GM18867 (cell line): ENCODE measurements at regions not wholly inside any gene's neighbourhood (a gene's known extent, or its start where the extent isn't known, plus 50 kb on each side); places are given as distances from the start of the nearest gene placed in this dataset.

ENCODE experiments used
- ATAC-seq: cut with Tn5 transposase; IDR thresholded peaks from one replicate; pipeline ENCODE4 v1.9.1; 2021; ENCODE audit warnings: mild to moderate bottlenecking, moderate library complexity; ENCODE audit not compliant: unreplicated experiment

GRCh38 chr5:61887271-61887670, 418.7 kb upstream of the KIF2A start:
- no peak for ATAC-seq

GRCh38 chr5:61894046-61894445, 412.0 kb upstream of the KIF2A start:
- no peak for ATAC-seq

- no peak for ATAC-seq
These were observed 409.2 kb upstream of the KIF2A start for GRCh38 chr5:61896811-61897210.

GRCh38 chr5:61897251-61897650, 408.8 kb upstream of the KIF2A start:
- no peak for ATAC-seq

GRCh38 chr5:61901997-61902396, 404.0 kb upstream of the KIF2A start:
- ATAC-seq: no peak

GRCh38 chr5:61904730-61905129, 401.3 kb upstream of the KIF2A start:
- ATAC-seq: no peak

GRCh38 chr5:61905613-61906012, 400.4 kb upstream of the KIF2A start:
- no peak for ATAC-seq

- no peak for ATAC-seq
These were observed 399.2 kb upstream of the KIF2A start for GRCh38 chr5:61906820-61907219.

- no peak for ATAC-seq
These were observed 398.0 kb upstream of the KIF2A start for GRCh38 chr5:61907995-61908394.

- no peak for ATAC-seq
These were observed 395.2 kb upstream of the KIF2A start for GRCh38 chr5:61910771-61911170.

GRCh38 chr5:61912559-61912958, 393.4 kb upstream of the KIF2A start:
- no peak for ATAC-seq

GRCh38 chr5:61915646-61916045, 390.4 kb upstream of the KIF2A start:
- ATAC-seq: no peak

GRCh38 chr5:61916621-61917620, 389.1 kb upstream of the KIF2A start:
- no peak for ATAC-seq

- ATAC-seq: no peak
These were observed 387.4 kb upstream of the KIF2A start for GRCh38 chr5:61918611-61919010.

GRCh38 chr5:61919920-61920319, 386.1 kb upstream of the KIF2A start:
- ATAC-seq: no peak

GRCh38 chr5:61924251-61924650, 381.8 kb upstream of the KIF2A start:
- ATAC-seq: no peak

GRCh38 chr5:61926911-61927310, 379.1 kb upstream of the KIF2A start:
- ATAC-seq: no peak

GRCh38 chr5:61931236-61931635, 374.8 kb upstream of the KIF2A start:
- no peak for ATAC-seq

- peak; percentile 74 for ATAC-seq
These were observed 372.0 kb upstream of the KIF2A start for GRCh38 chr5:61933787-61934626.

GRCh38 chr5:61941637-61942036, 364.4 kb upstream of the KIF2A start:
- ATAC-seq: no peak

GRCh38 chr5:61942462-61943049, 363.4 kb upstream of the KIF2A start:
- ATAC-seq: no peak
